GM18526 (cell line): ENCODE measurements at regions not wholly inside any gene's neighbourhood (a gene's known extent, or its start where the extent isn't known, plus 50 kb on each side); places are given as distances from the start of the nearest gene placed in this dataset.

Experiments used
- POLR2A ChIP-seq: IDR thresholded peaks from 3 replicates; pipeline ENCODE4 v1.6.1; 2011; ENCODE audit not compliant: insufficient read length; ENCODE audit errors: extremely low read depth

DNA sequence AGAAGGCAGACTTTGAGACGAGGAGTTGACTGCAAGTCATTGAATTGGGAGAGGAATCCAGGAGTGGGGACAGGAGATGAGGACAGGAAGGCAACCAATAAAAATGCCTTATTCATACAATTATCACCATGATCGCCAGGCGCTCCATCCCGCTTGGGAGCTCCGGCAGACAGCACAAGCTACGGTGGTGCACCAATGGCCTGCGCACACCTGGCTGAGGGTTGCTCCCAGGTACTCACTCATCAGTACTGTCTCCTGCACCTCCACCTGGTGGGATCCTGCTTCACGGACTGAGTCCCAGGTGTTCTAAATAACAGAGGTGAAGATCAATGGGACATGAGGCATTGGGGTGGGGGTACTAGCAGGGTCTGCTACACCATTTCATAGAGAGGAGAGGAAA lies 160.0 kb upstream of the TNRC6C start:
- TF ChIP-seq POLR2A, result no peak

DNA sequence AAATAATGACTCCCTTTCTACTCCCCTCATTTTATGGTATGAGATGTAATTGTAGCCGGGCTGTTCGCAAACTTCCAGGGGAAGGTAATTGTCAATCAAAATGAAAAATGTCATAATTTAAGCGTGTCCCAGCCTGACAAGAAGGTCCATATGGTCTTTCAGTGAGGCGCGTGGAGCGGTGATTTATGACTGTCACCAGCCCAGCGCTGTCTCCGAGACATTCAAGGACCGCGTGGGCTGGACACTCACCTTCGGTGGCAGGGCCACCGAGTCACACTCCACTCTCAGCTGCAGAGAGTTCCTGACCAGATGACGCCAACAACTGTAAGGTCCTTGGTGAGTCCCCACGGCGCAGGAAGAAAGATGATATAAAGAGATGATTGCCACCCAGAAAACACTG lies 157.7 kb upstream of the TNRC6C start:
- TF ChIP-seq POLR2A, result no peak

DNA sequence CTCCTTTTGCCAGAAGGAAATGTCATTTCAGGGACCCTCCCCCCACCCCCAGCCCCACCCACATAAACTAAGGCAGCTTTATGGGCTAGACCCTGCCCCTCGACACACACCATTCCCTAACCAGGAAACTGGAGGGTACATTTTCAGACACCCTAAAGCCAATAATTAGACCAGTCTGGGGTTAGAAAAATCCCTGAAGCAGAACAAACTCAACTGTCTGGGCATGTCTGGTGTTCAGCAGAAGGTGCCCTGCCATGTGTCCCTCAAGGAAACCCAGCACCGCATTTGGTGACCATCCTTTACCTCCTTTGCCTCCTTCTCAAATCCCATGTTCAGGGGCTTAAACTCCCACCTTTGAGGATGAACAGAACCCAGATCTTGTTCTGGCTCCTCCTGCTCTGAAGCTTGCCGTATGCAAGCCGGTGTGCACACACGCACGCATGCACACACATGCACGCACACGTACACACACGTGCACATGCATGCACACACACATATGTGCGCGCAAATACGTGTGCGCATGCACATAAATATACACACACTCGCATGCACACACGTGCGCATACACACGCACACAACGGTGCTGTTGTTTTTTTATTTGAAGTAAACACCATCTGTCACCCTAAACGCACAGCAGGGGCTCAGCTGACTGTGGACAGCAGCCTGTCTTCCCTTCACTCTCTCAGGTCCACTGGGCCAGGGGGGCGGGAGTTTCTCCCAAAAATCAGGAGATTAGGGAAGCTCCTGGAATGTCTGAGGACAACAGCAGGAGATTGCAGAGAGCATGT lies 156.8 kb upstream of the TNRC6C start:
- TF ChIP-seq POLR2A, result no peak

DNA sequence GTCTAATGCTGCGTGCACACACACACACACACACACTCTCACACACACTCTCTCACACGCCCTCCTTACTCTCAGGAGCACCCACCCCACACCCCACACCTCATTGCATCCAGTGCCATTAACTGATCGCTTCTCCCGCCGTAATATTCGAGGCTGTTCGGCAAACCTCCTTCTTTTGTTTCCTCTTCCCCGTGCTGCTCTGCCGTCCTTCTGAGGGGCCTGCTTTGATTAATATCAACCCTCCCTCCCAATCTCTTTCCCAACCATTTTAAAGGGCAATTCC lies 156.2 kb upstream of the TNRC6C start:
- TF ChIP-seq POLR2A, result no peak

DNA sequence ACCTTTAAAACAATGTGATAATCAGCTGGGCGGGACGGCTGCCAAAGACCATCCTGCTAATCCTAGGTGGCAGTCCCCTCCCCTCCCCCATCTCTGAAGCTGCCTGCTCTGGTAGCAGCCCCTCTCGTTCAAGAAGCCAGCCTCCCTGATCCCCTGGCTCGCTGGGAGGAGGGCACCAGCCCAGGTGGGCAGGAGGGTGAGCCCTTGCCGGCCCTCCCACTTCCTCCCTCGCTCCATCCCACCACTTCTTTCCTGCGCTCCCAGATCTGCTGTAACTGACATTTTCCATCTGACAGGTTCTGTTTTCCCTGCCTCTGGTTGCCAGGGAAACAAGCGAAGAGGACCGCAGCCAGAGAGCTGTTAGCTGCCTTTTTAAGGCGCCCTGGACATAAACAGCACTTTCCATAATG lies 155.7 kb upstream of the TNRC6C start:
- TF ChIP-seq POLR2A, result no peak

DNA sequence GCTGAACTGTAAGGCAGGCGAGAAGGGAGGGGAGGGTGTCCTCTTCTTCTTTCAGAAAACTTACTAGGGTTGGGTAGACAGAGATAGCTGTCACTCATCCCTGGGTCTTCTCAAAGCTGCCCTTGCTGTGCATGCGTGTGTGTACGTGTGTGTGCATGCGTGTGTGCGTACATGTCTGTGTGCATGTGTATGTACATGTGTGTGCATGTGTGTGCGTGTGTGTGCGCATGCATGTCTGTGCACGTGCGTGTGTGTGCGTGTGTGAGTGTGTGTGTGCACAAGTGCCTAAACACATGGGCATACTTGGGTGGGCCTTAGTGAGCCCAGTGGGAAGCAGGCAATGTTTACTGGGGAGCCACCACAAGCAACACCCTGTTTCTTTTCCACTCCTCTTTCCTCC lies 154.8 kb upstream of the TNRC6C start:
- no peak for TF ChIP-seq POLR2A

DNA sequence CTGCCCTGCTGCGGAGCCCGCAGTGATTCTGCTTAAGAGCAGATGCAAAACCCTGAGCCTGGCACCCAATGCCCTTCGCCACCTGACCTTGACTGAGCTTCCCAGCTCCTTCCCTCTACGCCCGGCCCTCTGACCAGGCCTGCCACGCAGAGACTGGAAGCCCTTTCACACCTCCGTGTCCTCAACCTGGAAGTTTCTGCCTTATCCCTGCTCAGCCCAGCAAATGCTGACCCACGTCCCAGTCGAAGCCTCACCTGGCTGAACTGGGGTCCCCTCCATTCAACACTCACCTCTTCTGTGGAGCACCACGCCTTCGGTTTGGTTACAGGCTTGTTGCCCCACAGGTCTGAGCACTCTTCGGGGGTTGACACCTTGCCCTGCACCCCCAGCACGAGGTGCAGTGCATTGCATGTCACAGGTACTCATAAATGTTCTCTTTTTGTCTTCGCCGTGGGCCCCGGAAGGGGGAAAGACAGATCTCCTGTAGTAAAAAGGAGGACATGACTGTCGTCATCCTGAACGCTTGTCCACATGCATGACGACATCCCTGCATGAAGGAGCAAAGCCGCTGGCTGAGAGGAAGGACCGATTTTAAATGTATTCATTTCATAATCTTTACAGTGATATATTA lies 153.6 kb upstream of the TNRC6C start:
- TF ChIP-seq POLR2A, result no peak

DNA sequence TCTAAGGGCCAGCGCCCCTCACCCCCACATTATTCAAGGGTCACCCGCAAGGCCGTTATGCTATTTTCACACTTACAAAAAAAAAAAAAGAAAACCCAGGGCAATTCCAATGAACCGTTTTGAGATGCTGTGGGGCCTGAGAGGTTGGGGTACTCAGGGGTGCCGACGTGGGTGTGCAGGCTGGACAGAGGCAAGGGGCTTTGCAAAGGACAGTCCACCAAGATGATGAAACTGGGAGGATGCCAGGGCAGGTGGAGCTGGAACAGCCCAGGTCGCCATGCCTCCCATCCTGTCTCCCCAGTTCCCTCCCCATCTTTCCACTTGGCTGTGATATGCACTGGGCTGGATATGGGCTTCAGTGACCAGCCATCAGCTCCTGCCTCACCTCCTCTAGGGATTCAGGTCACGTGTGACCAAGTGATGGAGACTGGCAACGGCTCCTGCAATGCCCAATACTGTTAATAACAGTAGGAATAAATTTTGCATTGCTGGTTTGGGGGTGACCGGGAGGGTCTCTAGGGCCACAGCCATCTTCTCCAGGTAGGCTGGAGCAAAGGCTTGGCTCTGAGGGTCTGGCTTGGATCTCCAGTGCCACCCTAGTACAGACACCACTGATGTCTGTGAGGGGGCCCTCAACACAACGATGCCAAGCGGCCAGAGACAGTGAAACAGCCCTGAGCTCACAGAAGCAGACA lies 151.3 kb upstream of the TNRC6C start:
- no peak for TF ChIP-seq POLR2A

DNA sequence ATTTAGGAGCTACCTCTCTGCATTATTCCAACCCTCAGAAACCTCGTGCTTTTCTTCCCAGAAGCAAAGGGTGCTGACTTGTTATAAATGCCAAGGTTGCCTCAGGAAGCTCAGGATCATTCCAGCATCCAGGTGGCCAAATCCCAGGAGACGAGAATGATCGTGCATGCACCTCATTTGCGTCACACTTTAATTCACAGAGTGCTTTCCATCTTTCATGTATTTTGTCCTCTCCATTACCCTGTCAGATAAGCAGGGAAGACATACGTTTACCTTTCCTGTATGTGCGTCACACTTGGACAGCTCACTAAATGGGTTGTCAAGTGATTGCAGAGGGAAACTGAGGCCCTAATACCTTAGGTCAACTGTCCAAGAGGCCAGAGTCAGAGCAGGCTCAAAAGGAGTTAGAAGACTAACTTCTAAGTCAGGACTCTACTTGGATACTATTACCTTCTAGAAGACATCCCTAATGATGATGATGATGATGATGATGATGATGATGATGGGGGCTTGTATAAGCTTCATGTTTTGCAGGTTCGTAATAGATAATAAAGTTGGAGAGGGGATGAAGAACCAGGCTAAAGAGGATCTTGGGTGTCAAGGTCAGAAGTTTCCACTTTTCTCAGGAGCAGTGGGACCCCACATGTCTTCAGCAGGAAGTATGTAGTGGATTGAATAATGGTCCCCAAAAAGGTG lies 150.6 kb upstream of the TNRC6C start:
- TF ChIP-seq POLR2A, result no peak

DNA sequence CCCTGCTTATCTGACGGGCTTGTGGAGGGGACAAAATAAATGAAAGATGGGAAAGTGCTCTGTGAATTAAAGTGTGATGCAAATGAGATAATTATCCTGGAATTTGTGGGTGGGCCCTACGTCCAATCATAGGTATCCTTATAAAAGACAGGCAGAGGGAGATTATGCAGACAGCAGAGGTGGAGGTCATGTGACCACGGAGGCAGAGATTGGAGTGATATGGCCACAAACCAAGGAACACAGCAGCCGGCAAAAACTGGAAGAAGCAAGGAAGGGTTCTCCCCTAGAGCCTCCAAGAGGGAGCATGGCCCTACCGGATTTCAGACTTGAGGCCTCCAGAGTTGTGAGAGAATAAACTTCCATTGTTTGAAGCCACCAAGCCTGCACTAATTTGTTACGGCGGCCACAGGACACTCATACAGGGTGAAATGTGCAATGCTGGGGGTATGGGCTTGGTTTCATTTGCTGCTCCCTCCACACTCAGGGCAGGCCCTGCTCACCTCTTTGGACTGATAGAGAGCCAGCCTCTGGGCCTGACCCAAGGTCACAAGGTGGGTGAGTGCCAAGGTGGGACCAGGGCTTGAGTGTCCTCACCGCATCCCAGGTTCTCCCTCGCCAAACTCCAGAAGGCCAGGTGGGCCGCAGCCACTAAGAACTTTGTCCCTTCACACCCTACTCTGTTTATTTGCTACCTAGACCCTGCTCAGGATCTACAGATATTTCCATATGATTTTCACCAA lies 149.6 kb upstream of the TNRC6C start:
- TF ChIP-seq POLR2A, result no peak

DNA sequence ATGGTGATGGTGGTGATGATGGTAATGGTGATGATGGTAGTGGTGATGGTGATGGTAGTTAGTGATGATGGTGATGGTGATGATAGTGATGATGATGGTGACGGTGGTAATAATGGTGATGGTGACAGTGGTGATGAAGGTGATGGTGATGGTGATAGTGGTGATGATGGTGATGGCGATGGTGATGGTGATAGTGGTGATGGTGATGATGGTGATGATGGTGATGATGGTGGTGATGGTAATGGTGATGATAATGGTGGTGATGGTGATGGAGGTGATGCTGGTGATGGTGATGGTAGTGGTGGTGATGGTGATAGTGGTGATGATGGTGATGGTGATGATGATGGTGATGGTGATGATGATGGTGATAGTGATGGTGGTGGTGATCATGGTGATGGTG lies 148.7 kb upstream of the TNRC6C start:
- TF ChIP-seq POLR2A, result no peak

DNA sequence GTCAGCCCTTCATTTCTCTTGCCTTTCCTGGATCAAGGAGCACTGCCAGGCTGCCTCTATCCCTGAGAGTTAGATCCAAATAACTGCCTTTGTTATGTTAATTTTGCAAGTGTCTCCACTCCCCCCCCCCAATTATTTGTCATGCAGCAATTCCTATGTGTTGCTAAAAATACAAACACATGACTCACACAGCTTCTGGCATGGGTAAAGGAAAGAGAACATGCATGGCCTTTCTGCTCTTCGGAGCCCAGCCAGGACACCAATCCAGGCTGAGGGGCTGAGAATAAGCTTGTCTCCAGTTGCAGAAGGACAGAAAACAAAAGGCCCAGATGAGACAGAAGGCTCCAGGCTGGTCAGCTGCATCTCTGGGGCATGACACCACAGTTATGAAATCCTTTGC lies 148.0 kb upstream of the TNRC6C start:
- no peak for TF ChIP-seq POLR2A

DNA sequence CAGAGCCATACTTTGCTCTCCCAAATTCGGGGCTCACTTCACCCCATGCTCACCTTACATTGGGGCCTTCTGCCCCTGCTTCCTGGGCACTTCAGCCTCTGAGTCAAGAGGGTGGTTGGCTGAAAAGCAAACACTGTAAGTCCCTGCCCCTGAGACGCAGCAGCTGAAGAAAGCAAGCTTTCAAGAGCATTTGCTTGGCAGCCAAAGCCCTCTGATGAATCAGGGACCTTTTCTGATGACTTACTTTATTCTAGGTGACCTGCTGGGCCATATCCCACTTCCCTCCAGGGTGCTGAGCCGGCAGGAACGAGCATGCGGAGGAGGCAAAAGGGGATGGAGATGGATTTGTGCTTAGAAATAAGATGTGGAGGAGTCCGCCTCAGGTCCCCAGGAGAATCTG lies 147.0 kb upstream of the TNRC6C start:
- no peak for TF ChIP-seq POLR2A

DNA sequence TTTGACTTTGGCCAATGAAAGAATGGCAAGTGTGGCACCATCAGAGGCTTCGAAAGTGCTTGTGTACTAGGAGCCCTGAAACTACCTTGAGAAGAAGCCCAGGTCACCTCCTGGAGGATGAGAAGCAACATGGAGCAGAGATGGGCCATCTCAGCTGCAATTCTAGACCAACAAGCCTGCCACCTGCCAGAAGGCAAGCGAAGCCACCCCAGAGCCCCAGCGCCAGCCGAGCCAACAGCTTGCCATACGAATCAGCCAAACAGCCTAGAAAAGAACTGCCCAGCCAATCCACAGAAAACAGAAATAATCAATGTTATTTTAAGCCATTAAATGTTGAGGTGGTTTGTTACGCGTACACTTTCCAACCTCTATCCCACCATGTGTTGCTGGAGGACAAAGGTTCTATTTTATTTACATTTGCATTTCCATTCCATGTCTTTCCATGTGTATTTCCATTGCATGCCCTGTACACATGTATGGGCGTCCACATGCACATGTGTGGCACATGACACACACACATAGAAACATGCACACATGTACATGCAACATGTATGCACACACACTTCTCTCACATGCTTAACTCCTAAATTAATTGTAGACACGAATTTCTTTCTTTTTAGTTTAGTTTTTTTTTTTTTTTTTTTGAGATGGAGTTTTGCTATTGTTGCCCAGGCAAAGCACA lies 144.3 kb upstream of the TNRC6C start:
- TF ChIP-seq POLR2A, result no peak

DNA sequence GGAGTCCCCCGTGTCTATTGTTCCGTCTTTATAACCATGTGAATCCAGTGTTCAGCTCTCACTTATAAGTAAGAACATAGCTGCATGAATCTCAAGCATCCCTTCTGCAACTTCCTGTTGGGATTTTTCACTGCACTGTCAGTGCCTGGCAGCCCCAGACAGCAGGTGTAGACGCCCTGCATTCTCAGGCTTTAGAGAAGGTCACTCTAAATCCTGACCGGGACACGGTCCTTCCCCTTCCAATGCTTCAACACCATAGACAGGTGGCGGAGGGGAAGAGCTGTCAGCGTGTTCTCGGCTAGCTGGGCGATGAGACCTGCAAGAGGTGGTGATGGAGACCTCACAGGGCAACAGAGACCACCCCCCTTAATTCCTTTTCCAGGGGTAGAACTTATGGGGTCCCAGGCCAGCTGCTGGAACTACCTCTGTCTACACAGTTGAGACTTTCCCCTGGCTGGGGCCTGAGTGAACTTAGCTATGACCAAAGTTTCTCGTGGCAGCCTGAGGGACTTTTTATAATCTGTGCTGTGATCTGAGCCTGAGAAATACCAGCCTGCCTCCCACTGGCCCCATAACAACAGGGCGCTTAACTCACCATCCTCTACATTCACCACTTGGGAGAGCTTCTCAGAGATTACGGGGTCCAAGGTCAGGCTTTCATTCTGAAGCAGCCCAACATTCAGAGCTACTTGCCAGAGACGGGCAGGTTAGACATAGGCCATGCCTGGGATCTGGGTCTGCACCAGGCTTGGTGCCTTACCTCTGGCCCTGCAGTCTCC lies 143.2 kb upstream of the TNRC6C start:
- no peak for TF ChIP-seq POLR2A

DNA sequence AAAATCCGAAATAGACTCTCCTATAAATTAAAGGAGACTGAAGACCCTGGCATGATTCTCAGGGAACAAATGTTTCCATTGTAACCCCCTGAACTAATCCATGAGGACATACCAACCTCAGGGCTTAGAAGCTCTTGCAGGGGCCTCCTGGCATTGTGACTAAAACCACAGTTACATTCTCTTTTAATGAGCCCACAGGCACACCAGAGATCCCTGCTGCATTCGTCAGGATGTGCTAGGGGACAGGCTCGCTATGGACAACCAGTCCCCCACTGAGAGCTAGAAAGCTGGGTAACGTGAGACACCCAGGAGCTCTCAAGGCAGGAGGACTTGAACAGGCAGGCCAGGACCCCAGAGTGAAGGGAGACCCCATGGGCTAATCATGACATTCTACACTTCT lies 140.6 kb upstream of the TNRC6C start:
- no peak for TF ChIP-seq POLR2A
